Stimulated activated CD4-positive, alpha-beta T cell treated with anti-CD3 and anti-CD28 coated beads, Interleukin-15, amount 100 ng/mL, for 24 hours (primary cell): ENCODE measurements at regions not wholly inside any gene's neighbourhood (a gene's known extent, or its start where the extent isn't known, plus 50 kb on each side); places are given as distances from the start of the nearest gene placed in this dataset.
"Not testable (repeated sequence)": the region's sequence is repeated elsewhere in the genome, so short reads cannot be mapped to it uniquely, and the experiment has no call there.

ENCODE experiments used
- DNase-seq: peaks from one replicate; pipeline ENCODE4 v3.0.0-alpha.2; 2020

GRCh38 chr2:111485895-111486294 is 365.2 kb downstream of the BCL2L11 start:
- not testable (repeated sequence) for DNase-seq

- not testable (repeated sequence) for DNase-seq
These were observed 367.7 kb downstream of the BCL2L11 start for GRCh38 chr2:111488451-111488850.

GRCh38 chr2:111489460-111489859 is 368.7 kb downstream of the BCL2L11 start:
- not testable (repeated sequence) for DNase-seq

- not testable (repeated sequence) for DNase-seq
These were observed 370.5 kb downstream of the BCL2L11 start for GRCh38 chr2:111491181-111491580.

- DNase-seq = not testable (repeated sequence)
These were observed 370.9 kb downstream of the BCL2L11 start for GRCh38 chr2:111491614-111492013.

- DNase-seq = not testable (repeated sequence)
These were observed 372.4 kb downstream of the BCL2L11 start for GRCh38 chr2:111492995-111493719.

GRCh38 chr2:111493720-111494078 is 373.0 kb downstream of the BCL2L11 start:
- DNase-seq = peak; percentile 34

GRCh38 chr2:111494288-111494980 is 373.7 kb downstream of the BCL2L11 start:
- peak; percentile 42 for DNase-seq

GRCh38 chr2:111494981-111495315 is 374.2 kb downstream of the BCL2L11 start:
- DNase-seq = not testable (repeated sequence)

- not testable (repeated sequence) for DNase-seq
These were observed 374.9 kb downstream of the BCL2L11 start for GRCh38 chr2:111495636-111496035.

- DNase-seq = not testable (repeated sequence)
These were observed 375.5 kb downstream of the BCL2L11 start for GRCh38 chr2:111496176-111496575.

GRCh38 chr2:111496860-111497259 is 376.1 kb downstream of the BCL2L11 start:
- DNase-seq = not testable (repeated sequence)

- not testable (repeated sequence) for DNase-seq
These were observed 376.6 kb downstream of the BCL2L11 start for GRCh38 chr2:111497270-111497669.

GRCh38 chr2:111500536-111501062 is 379.9 kb downstream of the BCL2L11 start:
- not testable (repeated sequence) for DNase-seq

GRCh38 chr2:111503844-111504570 is 380.0 kb downstream of the ANAPC1 start:
- DNase-seq = not testable (repeated sequence)

GRCh38 chr2:111504571-111504942 is 379.4 kb downstream of the ANAPC1 start:
- not testable (repeated sequence) for DNase-seq

GRCh38 chr2:111505267-111505666 is 378.7 kb downstream of the ANAPC1 start:
- not testable (repeated sequence) for DNase-seq

- peak; percentile 59 for DNase-seq
These were observed 377.1 kb downstream of the ANAPC1 start for GRCh38 chr2:111506936-111507335.

GRCh38 chr2:111509225-111509869 is 374.6 kb downstream of the ANAPC1 start:
- DNase-seq = peak; percentile 34

GRCh38 chr2:111510384-111510783 is 373.6 kb downstream of the ANAPC1 start:
- not testable (repeated sequence) for DNase-seq

GRCh38 chr2:111511062-111511461 is 372.9 kb downstream of the ANAPC1 start:
- not testable (repeated sequence) for DNase-seq

- DNase-seq = not testable (repeated sequence)
These were observed 371.6 kb downstream of the ANAPC1 start for GRCh38 chr2:111512378-111512777.

- DNase-seq = not testable (repeated sequence)
These were observed 369.9 kb downstream of the ANAPC1 start for GRCh38 chr2:111514138-111514537.
